OCI-LY1 (cell line): ENCODE measurements at regions not wholly inside any gene's neighbourhood (a gene's known extent, or its start where the extent isn't known, plus 50 kb on each side); places are given as distances from the start of the nearest gene placed in this dataset.

Experiments used
- H2AFZ ChIP-seq: fragments of 200-600 bp; sonication (generic), shearing (Covaris generic); 2 replicates; pipeline ENCODE4 v1.6.0; 2014; ENCODE audit warnings: antibody characterized with exemption, mild to moderate bottlenecking, low read length
- H3F3A ChIP-seq: fragments of 200-600 bp; sonication (generic), shearing (Covaris generic); 2 replicates; pipeline ENCODE4 v1.6.0; 2014; ENCODE audit warnings: mild to moderate bottlenecking, antibody characterized with exemption, low read length, moderate library complexity; ENCODE audit not compliant: insufficient read depth
- H3K27ac ChIP-seq: fragments of 200-600 bp; sonication (generic); 2 replicates; pipeline ENCODE4 v1.5.1; 2014; ENCODE audit warnings: low read length, mixed run types, mild to moderate bottlenecking, low read depth; ENCODE audit not compliant: poor library complexity, severe bottlenecking
- H3K27me3 ChIP-seq: fragments of 200-600 bp; sonication (generic); 2 replicates; pipeline ENCODE4 v1.6.0; 2014; ENCODE audit warnings: antibody characterized with exemption, mild to moderate bottlenecking, low read length, moderate library complexity; ENCODE audit not compliant: insufficient read depth
- H3K36me3 ChIP-seq: fragments of 200-600 bp; sonication (generic); 2 replicates; pipeline ENCODE4 v1.6.1; 2014; ENCODE audit warnings: mild to moderate bottlenecking, antibody characterized with exemption, low read length, moderate library complexity, mixed read lengths; ENCODE audit not compliant: insufficient read depth
- H3K4me1 ChIP-seq: fragments of 200-600 bp; sonication (generic); 2 replicates; pipeline ENCODE4 v1.5.1; 2014; ENCODE audit warnings: mild to moderate bottlenecking, low read length, moderate library complexity; ENCODE audit not compliant: insufficient read depth, severe bottlenecking
- H3K4me2 ChIP-seq: fragments of 200-600 bp; sonication (generic), shearing (Covaris generic); 2 replicates; pipeline ENCODE4 v1.6.1; 2014; ENCODE audit warnings: low read length
- H3K4me3 ChIP-seq: fragments of 200-600 bp; sonication (generic); 2 replicates; pipeline ENCODE4 v1.5.1; 2014; ENCODE audit warnings: low read length, low read depth, mild to moderate bottlenecking, mixed read lengths; ENCODE audit not compliant: poor library complexity, severe bottlenecking
- H3K79me2 ChIP-seq: fragments of 200-600 bp; shearing (Covaris generic); 2 replicates; pipeline ENCODE4 v1.6.1; 2016; ENCODE audit warnings: mixed run types, low read length, mixed read lengths; ENCODE audit not compliant: insufficient read depth
- H3K9ac ChIP-seq: fragments of 200-600 bp; sonication (generic), shearing (Covaris generic); 2 replicates; pipeline ENCODE4 v1.6.1; 2014; ENCODE audit warnings: mild to moderate bottlenecking, low read length, mixed read lengths
- H3K9me2 ChIP-seq: fragments of 200-600 bp; sonication (generic), shearing (Covaris generic); 2 replicates; pipeline ENCODE4 v1.6.1; 2014; ENCODE audit warnings: low read depth, mild to moderate bottlenecking, low read length, mixed read lengths
- H3K9me3 ChIP-seq: fragments of 200-600 bp; shearing (Covaris generic); 2 replicates; pipeline ENCODE4 v1.6.1; 2014; ENCODE audit warnings: low read length, mixed read lengths
- H4K20me1 ChIP-seq: fragments of 200-600 bp; sonication (generic), shearing (Covaris generic); 2 replicates; pipeline ENCODE4 v1.6.0; 2016; ENCODE audit warnings: mild to moderate bottlenecking, low read length; ENCODE audit not compliant: insufficient read depth
- CTCF ChIP-seq: fragments of 200-600 bp; sonication (generic), shearing (Covaris generic); IDR thresholded peaks from 2 replicates; pipeline ENCODE4 v1.5.1; 2017; ENCODE audit warnings: mild to moderate bottlenecking, antibody characterized with exemption, low read length, moderate library complexity, mixed read lengths
- EZH2 ChIP-seq: fragments of 200-600 bp; sonication (generic), shearing (Covaris generic); IDR thresholded peaks from 2 replicates; pipeline ENCODE4 v1.8.0; 2017; ENCODE audit warnings: borderline replicate concordance, mixed run types, mild to moderate bottlenecking, antibody characterized with exemption, low read length, moderate library complexity, mixed read lengths

- TF ChIP-seq CTCF (no peak), EZH2 (no peak)
- no peaks in the 10 kb centered on the region for H4K20me1 ChIP-seq
Measured at GRCh38 chr1:64318428-64318827, 115.0 kb downstream of the UBE2U start.

DNA sequence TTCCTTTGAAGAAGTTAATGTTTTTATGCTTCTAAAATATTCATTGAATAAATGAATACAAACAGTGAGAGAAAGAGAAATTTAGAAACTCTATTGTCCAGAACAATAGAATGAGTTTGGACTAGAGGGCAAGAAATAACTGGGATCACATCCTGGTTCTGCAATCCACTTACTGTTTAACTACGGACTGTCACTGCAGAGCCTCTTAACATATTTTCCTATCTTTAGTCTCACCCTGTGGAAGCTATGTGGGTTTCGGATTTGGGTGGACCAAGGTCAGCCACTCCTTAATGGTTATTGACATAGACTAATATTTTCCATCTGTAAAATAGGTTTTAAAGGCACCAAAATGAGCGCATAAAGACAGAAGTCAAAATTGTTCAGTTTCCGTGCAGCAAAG lies 116.6 kb downstream of the UBE2U start:
- H3K79me2 ChIP-seq, result no peaks in the 10 kb centered on the region
- TF ChIP-seq CTCF (no peak), EZH2 (no peak)
- no peaks in the 10 kb centered on the region for H3K27me3 ChIP-seq
- no peaks in the 10 kb centered on the region for H4K20me1 ChIP-seq
- no peaks in the 10 kb centered on the region for H3K36me3 ChIP-seq
- H3K4me3 ChIP-seq, result no peak overlapping the region
- no peak overlapping the region for H3K9ac ChIP-seq
- no peaks in the 10 kb centered on the region for H3K9me2 ChIP-seq
- H2AFZ ChIP-seq, result no peak overlapping the region
- no peak overlapping the region for H3K27ac ChIP-seq
- H3K4me1 ChIP-seq, result no peaks in the 10 kb centered on the region
- H3K4me2 ChIP-seq, result no peak overlapping the region
- H3K9me3 ChIP-seq, result no peaks in the 10 kb centered on the region
- H3F3A ChIP-seq, result no peaks in the 10 kb centered on the region

More at GRCh38 chr1:64318428-64318827, 115.0 kb downstream of the UBE2U start:
- Histone ChIP-seq H3K27ac (no peak overlapping the region), H3K36me3 (no peaks in the 10 kb centered on the region), H2AFZ (no peak overlapping the region), H3K79me2 (no peaks in the 10 kb centered on the region), H3K9me2 (no peaks in the 10 kb centered on the region), H3F3A (no peaks in the 10 kb centered on the region), H3K9me3 (no peaks in the 10 kb centered on the region), H3K27me3 (no peaks in the 10 kb centered on the region), H3K9ac (no peak overlapping the region), H3K4me2 (no peak overlapping the region), H3K4me1 (no peaks in the 10 kb centered on the region), H3K4me3 (no peak overlapping the region)

- Histone ChIP-seq H3K27me3 (no peaks in the 10 kb centered on the region), H4K20me1 (no peaks in the 10 kb centered on the region), H2AFZ (no peak overlapping the region), H3K79me2 (no peaks in the 10 kb centered on the region), H3F3A (no peaks in the 10 kb centered on the region), H3K4me2 (no peak overlapping the region), H3K36me3 (no peaks in the 10 kb centered on the region), H3K4me1 (no peaks in the 10 kb centered on the region), H3K9me3 (no peaks in the 10 kb centered on the region), H3K4me3 (no peak overlapping the region), H3K27ac (no peak overlapping the region), H3K9ac (no peak overlapping the region), H3K9me2 (no peaks in the 10 kb centered on the region)
- TF ChIP-seq CTCF, result no peak
- TF ChIP-seq EZH2, result no peak
Measured at GRCh38 chr1:64320470-64320869, 117.0 kb downstream of the UBE2U start.
